H54 (cell line): ENCODE measurements at regions not wholly inside any gene's neighbourhood (a gene's known extent, or its start where the extent isn't known, plus 50 kb on each side); places are given as distances from the start of the nearest gene placed in this dataset.
"Not testable (repeated sequence)": the region's sequence is repeated elsewhere in the genome, so short reads cannot be mapped to it uniquely, and the experiment has no call there.

ENCODE experiments used
- DNase-seq: peaks from one replicate; pipeline ENCODE4 v3.0.0; 2011; ENCODE audit warnings: low spot score, mixed read lengths; ENCODE audit not compliant: insufficient read length
- FAIRE-seq: peaks from 3 replicates; lab custom pipeline; 2011; peaks lifted over from hg19 to GRCh38; lab: Jason Lieb, UNC
- POLR2A ChIP-seq: IDR thresholded peaks from 2 replicates; pipeline ENCODE4 v1.6.1; 2011; ENCODE audit warnings: low read depth, mild to moderate bottlenecking, low read length

DNA sequence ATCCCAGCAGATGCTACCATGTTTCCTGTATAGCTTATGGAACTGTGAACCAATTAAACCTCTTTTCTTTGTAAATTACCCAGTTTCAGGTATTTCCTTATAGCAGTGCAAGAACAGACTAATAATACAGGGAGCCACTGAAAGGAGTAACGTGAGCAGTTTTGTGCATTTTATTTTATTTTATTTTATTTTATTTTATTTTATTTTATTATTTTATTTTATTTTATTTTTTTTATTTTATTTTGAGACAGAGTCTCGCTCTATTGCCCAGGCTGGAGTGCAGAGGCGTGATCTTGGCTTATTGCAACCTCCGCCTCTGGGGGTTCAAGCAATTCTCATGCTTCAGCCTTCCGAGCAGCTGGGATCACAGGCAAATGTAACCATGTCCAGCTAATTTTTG, 55.9 kb upstream of the KCNK12 start:
- DNase-seq: no peak
- no peak for TF ChIP-seq POLR2A
- no peak for FAIRE-seq

DNA sequence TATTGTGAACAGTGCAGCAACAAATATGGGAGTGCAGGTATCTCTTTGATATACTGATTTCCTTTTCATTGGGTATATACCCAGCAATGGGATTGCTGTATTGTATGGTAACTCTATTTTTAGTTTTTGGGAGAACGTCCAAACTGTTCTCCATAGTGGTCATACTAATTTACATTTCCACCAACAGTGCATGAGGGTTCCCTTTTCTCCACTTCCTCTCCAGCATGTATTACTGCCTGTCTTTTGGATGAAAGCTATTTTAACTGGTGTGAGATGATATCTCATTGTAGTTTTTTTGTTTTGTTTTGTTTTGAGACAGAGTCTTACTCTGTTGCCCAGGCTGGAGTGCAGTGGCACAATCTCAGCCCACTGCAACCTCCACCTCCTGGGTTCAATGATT, 52.4 kb upstream of the KCNK12 start:
- DNase-seq, FAIRE-seq: not testable (repeated sequence)

DNA sequence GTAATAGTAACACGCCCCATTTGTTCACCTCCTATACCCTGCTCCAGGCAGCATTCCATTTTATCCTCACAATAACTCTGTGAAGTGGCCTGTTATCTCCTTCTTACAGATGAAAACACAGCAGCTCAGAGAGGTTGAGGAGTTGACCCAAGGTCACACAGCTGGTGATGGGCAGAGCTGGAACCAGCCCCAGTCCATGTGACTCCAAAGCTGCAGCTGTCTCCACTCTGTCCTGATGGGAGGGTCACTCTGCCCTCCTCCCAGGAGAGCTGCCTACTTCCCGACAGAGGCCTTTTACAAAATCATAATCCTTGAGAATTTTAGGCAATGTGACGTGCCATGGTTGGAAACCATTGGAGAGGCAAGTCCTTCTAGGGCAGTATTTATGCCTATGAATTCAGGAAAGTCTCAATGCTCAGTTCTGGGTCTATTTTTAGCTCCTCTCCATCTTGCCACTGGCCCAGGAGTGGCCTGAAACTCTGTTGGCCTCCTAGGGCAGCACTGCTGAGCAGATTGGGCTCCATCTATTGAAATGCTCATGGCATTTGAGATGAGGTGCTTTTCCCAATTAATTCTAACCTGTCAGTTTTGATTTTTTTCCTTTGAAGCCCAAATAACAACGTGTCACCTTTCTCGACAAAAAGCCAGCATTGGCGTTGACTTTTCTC, 50.1 kb upstream of the KCNK12 start:
- DNase-seq: no peak
- no peak for TF ChIP-seq POLR2A
- FAIRE-seq: no peak
